ENCODE measurements at regions not wholly inside any gene's neighbourhood (a gene's known extent, or its start where the extent isn't known, plus 50 kb on each side); places are given as distances from the start of the nearest gene placed in this dataset.
"Not testable (repeated sequence)": the region's sequence is repeated elsewhere in the genome, so short reads cannot be mapped to it uniquely, and the experiment has no call there.

DNA sequence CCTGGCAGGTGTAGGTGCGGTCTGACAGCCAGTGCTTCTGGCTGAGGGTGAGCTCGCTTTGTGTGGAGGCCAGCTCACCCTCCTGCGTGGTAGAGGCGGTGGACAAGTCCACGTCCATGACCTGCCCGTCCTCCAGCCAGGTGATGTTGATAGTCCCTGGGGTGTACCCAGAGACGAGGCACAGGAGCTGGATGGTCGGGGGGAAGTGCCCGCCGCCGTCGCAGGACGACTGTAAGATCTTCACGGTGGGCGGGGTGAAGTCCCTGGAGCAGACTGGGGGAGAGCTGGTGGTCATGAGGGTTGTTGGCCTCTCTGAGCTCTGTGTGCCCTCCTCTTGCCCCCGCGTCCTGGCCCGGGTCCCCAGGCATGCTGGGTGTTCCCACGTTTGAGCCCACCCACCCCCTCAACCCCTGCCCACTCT lies 74.6 kb downstream of the TMEM121 start:
- DNase-seq (ENCODE audit: low read depth) = no peak

DNA sequence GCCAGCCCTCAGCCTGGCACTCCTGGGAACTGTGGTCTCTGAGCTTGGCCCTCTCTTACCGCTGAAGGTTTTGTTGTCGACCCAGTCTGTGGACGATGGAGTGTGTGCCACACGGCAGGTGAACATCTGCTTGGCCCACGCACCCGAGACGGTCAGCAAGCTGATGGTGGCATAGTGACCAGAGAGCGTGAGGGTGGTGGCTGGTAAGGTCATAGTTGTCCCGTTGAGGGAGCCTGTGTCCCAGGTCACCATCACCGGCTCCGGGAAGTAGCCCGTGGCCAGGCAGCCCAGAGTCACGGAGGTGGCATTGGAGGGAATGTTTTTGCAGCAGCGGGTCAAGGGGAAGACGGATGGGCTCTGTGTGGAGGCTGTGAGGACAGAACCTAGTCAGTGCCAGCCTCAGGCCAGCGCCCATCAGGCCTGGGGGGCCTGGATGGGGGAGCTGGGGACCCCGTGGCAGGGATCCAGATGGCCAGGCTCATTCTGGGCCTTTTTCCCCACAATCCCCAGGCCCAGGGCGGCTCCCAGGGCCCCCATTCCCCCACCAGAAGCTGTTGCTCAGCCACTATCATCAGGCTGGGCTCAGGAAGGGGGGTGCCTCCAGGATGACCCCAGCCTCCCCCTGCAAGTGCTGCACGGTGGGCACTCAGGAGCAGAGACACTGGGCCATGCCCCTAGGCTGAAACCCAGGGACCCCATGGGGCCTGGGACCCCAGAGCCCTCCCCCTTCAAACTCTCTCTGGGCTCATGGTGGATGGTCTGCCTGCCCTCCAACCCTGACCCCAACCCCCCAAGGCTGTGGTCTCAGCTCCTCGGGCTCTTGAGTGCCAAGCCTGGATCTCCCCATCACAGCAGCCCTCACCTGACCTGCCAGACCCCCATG lies 75.2 kb downstream of the TMEM121 start:
- no peak for DNase-seq (ENCODE audit: low read depth)

GRCh38 chr14:105602243-105602750 lies 75.9 kb downstream of the TMEM121 start:
- no peak for DNase-seq (ENCODE audit: low read depth)

GRCh38 chr14:105602799-105603793 lies 76.7 kb downstream of the TMEM121 start:
- no peak for DNase-seq (ENCODE audit: low read depth)

- DNase-seq (ENCODE audit: low read depth) = not testable (repeated sequence)
These were observed 78.4 kb downstream of the TMEM121 start for GRCh38 chr14:105604531-105605463.

- no peak for DNase-seq (ENCODE audit: low read depth)
These were observed 79.3 kb downstream of the TMEM121 start for GRCh38 chr14:105605464-105606304.

DNA sequence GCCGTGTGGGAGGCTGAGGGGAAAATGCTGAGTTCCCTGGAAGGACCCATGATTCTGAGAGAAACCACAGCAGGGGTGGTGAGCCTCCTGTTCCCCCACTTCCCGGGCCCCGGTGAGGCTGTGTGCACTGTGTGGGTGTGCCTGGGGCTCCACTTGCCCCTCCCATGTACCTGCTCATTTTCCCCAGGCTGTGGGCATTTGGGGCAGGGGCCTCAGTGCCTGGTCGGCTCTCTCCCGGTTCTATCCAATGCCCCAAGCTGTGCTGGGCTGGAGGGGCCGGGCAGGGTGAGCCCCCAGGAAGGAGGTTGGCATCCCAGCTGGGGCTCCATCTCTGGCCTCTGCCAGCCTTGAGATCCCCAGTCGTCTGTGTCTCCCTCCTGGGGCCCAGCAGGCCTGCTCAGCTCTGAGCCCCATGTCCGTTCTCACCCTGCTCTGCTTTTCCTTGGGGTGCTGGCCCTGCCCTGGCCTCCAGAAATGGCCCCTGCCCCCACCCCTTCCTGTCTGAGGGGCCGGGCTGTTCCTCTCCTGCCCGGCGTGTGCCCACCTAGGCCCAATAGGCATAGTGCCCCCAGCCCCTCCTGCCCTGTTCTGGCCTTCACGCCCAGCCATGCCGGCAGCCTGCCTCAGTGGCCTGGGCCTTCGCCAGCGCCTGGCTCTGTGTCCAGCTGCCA lies 80.1 kb downstream of the TMEM121 start:
- not testable (repeated sequence) for DNase-seq (ENCODE audit: low read depth)

DNA sequence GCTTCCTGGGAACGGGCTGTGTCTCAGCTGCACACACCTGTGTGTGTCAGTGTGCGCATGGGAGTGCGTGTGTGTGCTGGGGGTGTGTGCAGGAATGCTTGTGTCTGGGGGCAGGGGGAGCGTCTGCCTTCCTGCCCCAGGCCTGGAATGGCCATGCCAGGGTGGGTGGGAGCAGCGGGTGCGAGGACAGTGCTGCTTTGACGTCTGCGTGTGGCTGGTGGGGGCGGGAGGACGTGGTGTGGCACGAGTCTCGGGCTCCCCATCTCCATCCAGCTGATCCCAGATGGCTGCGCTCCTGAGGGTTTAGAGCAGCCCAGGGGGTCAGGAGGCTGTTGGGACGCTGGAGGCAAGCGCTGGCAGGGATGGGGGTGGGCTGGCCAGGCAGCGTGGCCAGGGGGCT lies 80.6 kb downstream of the TMEM121 start:
- not testable (repeated sequence) for DNase-seq (ENCODE audit: low read depth)

DNA sequence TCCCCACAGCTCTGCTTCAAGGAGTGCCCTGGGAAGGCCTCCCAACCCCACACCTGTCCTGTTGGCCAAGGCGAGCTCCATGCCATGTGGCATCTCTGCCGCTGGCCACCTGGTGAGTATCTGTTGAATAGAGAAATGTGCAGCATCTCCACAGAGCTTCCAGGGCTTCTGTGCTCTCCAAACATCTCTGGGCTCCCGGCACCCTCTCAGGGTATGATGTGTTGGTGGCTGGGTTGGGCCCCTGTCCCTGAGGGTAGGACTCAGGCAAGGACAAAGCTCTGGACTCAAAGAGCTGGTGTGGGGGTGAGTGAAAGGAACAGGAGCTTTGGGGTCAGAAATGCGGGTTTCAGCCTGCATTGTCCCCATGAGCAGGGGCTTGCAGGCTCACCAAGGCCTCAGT lies 88.6 kb downstream of the TMEM121 start:
- DNase-seq (ENCODE audit: low read depth) = not testable (repeated sequence)

- DNase-seq (ENCODE audit: low read depth) = not testable (repeated sequence)
These were observed 89.8 kb downstream of the TMEM121 start for GRCh38 chr14:105615986-105616801.

DNA sequence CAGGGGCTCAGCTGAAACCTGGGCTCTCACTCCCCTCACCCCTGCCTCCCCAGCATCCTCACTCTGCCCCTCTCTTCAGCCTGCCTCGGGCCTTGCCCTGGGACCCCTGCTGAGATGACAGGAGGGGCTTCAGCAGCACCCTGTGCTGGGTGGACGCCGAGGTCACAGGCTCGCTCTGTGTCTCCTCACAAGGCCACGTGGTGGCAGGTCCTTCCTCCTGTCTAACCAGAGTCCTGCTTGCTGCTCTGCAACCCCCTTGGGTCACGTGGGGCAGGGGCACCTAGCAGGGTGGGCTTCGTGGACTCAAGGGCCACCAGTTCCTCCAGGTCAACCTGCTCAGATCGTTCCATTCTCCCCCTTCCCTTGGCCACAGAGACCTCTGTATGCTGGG lies 90.4 kb downstream of the TMEM121 start:
- no peak for DNase-seq (ENCODE audit: low read depth)

- DNase-seq (ENCODE audit: low read depth) = no peak
These were observed 90.9 kb downstream of the TMEM121 start for GRCh38 chr14:105617201-105617777.

- DNase-seq (ENCODE audit: low read depth) = not testable (repeated sequence)
These were observed 91.4 kb downstream of the TMEM121 start for GRCh38 chr14:105617805-105618204.

DNA sequence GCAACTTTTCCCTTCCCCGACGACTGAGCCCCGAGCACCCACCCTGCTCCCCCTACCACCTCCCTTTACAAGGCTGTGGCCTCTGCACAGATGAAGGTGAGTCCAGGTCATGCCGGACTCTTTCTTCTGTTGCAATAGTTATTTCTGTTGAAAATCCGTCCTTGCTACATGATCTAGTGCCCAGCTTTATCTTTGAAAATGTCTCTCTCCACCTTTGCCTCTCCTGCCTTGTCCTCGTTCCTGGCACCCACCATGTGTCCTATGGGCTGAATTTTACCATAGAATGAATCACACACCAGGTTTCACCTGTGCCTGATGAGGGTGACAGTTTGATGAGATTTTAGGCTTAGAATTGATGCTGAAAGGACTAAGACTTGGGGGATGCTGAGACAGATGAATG lies 92.9 kb downstream of the TMEM121 start:
- not testable (repeated sequence) for DNase-seq (ENCODE audit: low read depth)

DNA sequence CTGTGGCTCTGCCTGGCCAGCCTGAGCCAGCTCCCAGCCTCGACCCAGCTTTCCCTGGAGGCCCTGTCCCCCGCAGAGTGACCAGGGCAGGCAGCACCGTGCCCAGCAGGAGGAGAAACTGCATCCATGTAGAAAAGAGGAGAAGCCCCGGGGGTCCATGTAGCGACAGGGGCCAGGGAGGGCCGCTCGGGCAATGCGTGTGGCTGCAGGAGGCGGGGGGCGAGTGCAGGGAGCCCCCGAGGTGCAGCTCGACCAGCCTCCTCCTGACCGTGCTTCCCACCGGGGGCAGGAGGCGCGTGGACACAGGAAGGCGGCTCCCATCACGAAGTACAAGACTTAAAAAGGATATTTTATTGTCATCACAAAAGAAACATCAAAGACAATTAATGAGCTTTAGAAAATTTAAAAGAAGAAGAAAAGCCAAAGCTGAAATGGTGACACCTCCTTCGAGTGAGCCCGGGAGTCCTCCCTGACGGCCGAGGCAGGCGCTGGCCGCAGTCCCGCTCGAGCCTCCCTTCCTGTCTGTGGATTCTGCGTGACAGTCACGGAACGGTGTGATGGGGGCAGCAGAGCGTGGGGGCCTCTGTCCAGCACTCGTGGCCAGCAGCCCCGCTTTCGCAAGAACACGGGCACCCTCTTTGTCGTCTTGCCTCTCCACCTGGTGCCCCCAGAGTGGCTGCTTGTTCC lies 93.9 kb downstream of the TMEM121 start:
- not testable (repeated sequence) for DNase-seq (ENCODE audit: low read depth)

DNA sequence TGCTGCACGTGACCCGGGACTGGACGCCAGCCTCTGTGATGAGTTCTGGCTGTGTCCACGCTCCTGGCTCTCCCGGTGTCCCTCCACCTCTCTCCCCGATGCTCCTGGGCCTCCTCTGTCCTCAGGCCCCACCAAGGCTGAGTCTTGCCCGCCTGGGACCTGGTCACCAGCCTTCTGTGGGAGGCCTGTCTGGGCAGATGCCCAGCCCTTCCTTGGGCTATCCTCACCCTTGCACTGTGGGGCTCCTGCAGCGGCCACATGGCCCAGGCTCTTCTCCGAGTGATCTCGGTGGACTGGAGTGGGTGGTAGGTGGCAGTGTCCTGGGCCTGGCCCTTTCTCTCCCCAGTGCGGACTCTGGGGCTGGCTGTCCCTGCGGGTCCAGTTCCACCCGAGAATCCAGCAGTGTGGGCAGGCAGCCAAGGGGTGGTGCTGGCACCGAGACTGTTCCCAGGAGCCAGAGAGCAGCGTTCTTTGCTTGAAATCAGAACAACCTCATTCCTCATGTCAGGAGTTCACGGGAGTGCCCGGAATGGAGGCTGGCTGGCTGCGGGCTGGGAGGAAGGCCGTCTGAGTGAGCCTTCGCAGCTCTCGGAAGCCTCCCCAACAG lies 94.6 kb downstream of the TMEM121 start:
- not testable (repeated sequence) for DNase-seq (ENCODE audit: low read depth)
